KMS-11 (cell line): ENCODE measurements at regions not wholly inside any gene's neighbourhood (a gene's known extent, or its start where the extent isn't known, plus 50 kb on each side); places are given as distances from the start of the nearest gene placed in this dataset.
"Not testable (repeated sequence)": the region's sequence is repeated elsewhere in the genome, so short reads cannot be mapped to it uniquely, and the experiment has no call there.

Source experiments
- H2AFZ ChIP-seq: fragments of 200-600 bp; sonication (generic); 2 replicates; pipeline ENCODE4 v1.6.1; 2016; ENCODE audit warnings: antibody characterized with exemption, mixed run types, low read depth
- H3K27ac ChIP-seq: fragments of 200-600 bp; sonication (generic); 2 replicates; pipeline ENCODE4 v1.6.1; 2016; ENCODE audit warnings: mild to moderate bottlenecking, mixed run types
- H3K27me3 ChIP-seq: fragments of 200-600 bp; sonication (generic); 2 replicates; pipeline ENCODE4 v1.6.1; 2017; ENCODE audit warnings: mild to moderate bottlenecking, low read depth, mixed run types, moderate library complexity; ENCODE audit not compliant: insufficient read depth
- H3K36me3 ChIP-seq: fragments of 200-600 bp; sonication (generic); 2 replicates; pipeline ENCODE4 v1.6.1; 2017; ENCODE audit warnings: mild to moderate bottlenecking, mixed run types; ENCODE audit not compliant: insufficient read depth
- H3K4me1 ChIP-seq: fragments of 200-600 bp; sonication (generic); 2 replicates; pipeline ENCODE4 v1.6.1; 2016; ENCODE audit warnings: mild to moderate bottlenecking, low read depth, mixed run types; ENCODE audit not compliant: poor library complexity, severe bottlenecking
- H3K4me2 ChIP-seq: fragments of 200-600 bp; sonication (generic); 2 replicates; pipeline ENCODE4 v1.7.0; 2016; ENCODE audit warnings: mild to moderate bottlenecking, mixed run types
- H3K4me3 ChIP-seq: fragments of 200-600 bp; sonication (generic); IDR thresholded peaks from 2 replicates; pipeline ENCODE4 v1.6.1; 2017; ENCODE audit warnings: low read depth, low read length, mixed read lengths; ENCODE audit not compliant: insufficient read depth
- H3K79me2 ChIP-seq: fragments of 200-600 bp; sonication (generic); 2 replicates; pipeline ENCODE4 v1.6.1; 2016; ENCODE audit warnings: low read depth, mixed run types; ENCODE audit not compliant: insufficient read depth
- H3K9ac ChIP-seq: fragments of 200-600 bp; sonication (generic); 2 replicates; pipeline ENCODE4 v1.6.1; 2016; ENCODE audit warnings: mild to moderate bottlenecking, mixed run types
- H4K20me1 ChIP-seq: fragments of 200-600 bp; sonication (generic); 2 replicates; pipeline ENCODE4 v1.6.1; 2016; ENCODE audit warnings: mild to moderate bottlenecking, mixed run types; ENCODE audit not compliant: insufficient read depth
- CTCF ChIP-seq: fragments of 200-600 bp; sonication (generic); conservative IDR thresholded peaks from 2 replicates; pipeline ENCODE4 v1.6.1; 2017; ENCODE audit warnings: low read depth, mild to moderate bottlenecking, antibody characterized with exemption, low read length, moderate library complexity, mixed read lengths

GRCh38 chrX:87005885-87006284 is 511.7 kb upstream of the KLHL4 start:
- H3K36me3 ChIP-seq = no peaks in the 10 kb centered on the region
- H3K79me2 ChIP-seq = no peaks in the 10 kb centered on the region
- H3K4me3 ChIP-seq = no peak overlapping the region
- no peaks in the 10 kb centered on the region for H3K4me1 ChIP-seq
- H3K4me2 ChIP-seq = no peak overlapping the region
- H4K20me1 ChIP-seq = no peaks in the 10 kb centered on the region
- no peak overlapping the region for H2AFZ ChIP-seq
- TF ChIP-seq CTCF = no peak
- no peak overlapping the region for H3K9ac ChIP-seq
- H3K27me3 ChIP-seq = no peaks in the 10 kb centered on the region
- no peak overlapping the region for H3K27ac ChIP-seq

- Histone ChIP-seq H3K79me2 (no peaks in the 10 kb centered on the region), H3K4me1 (no peaks in the 10 kb centered on the region), H3K27ac (no peak overlapping the region), H3K27me3 (no peaks in the 10 kb centered on the region), H2AFZ (no peak overlapping the region), H4K20me1 (no peaks in the 10 kb centered on the region), H3K9ac (no peak overlapping the region), H3K4me2 (no peak overlapping the region), H3K4me3 (no peak overlapping the region), H3K36me3 (no peaks in the 10 kb centered on the region)
- no peak for TF ChIP-seq CTCF
Measured at GRCh38 chrX:87006561-87006960, 511.0 kb upstream of the KLHL4 start.

DNA sequence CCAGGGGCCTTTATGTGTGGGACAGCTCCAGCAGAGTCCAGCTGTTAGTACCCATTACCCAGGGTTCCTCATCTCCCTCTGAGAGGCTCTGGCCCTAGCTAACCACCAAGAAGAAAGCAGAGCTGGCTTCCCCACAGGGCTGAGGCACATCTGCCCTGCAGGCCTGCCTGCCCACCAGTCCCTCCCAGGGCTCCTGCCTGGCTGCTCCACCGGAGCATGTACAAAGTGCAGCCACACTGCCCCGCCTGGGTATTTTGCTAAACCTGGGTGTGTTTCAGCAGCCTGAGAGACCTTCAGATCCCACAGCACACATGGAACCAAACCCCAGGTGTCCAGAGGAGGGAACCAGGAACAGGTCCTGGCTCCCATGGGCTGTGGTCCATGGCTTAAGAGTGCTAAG is 500.4 kb upstream of the KLHL4 start:
- no peak overlapping the region for H2AFZ ChIP-seq
- TF ChIP-seq CTCF = no peak

DNA sequence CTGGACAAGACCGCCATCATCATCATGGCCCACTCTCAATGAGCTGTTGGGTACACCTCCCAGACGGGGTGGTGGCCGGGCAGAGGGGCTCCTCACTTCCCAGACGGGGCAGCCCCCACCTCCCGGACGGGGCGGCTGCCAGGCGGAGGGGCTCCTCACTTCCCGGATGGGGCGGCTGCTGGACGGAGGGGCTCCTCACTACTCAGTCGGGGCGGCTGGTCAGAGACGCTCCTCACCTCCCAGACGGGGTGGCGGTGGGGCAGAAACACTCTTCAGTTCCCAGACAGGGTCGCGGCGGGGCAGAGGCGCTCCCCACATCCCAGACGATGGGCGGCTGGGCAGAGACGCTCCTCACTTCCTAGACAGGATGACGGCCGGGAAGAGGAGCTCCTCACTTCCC is 484.5 kb upstream of the KLHL4 start:
- not testable (repeated sequence) for H3K79me2 ChIP-seq, H2AFZ ChIP-seq, H3K4me1 ChIP-seq, H3K4me3 ChIP-seq, H3K4me2 ChIP-seq, H3K9ac ChIP-seq, H3K27ac ChIP-seq, H3K36me3 ChIP-seq, H3K27me3 ChIP-seq, H4K20me1 ChIP-seq

More for the DNA sequence above, 500.4 kb upstream of the KLHL4 start:
- Histone ChIP-seq H4K20me1 (no peaks in the 10 kb centered on the region), H3K36me3 (no peaks in the 10 kb centered on the region), H3K4me3 (no peak overlapping the region), H3K4me2 (no peak overlapping the region), H3K79me2 (no peaks in the 10 kb centered on the region), H3K9ac (no peak overlapping the region), H3K4me1 (no peaks in the 10 kb centered on the region), H3K27me3 (no peaks in the 10 kb centered on the region), H3K27ac (no peak overlapping the region)

GRCh38 chrX:87045352-87045751 is 472.2 kb upstream of the KLHL4 start:
- Histone ChIP-seq H3K4me2 (no peak overlapping the region), H3K27ac (no peak overlapping the region), H3K9ac (no peak overlapping the region), H4K20me1 (no peaks in the 10 kb centered on the region), H3K4me3 (no peak overlapping the region), H3K36me3 (no peaks in the 10 kb centered on the region), H3K27me3 (no peaks in the 10 kb centered on the region), H3K79me2 (no peaks in the 10 kb centered on the region), H2AFZ (no peak overlapping the region), H3K4me1 (peaks cover 20% of the 10 kb centered on the region)
- no peak for TF ChIP-seq CTCF
